KOPT-K1 (cell line): ENCODE measurements at regions not wholly inside any gene's neighbourhood (a gene's known extent, or its start where the extent isn't known, plus 50 kb on each side); places are given as distances from the start of the nearest gene placed in this dataset.

Experiments used
- H3K27ac ChIP-seq: fragments of 200-600 bp; sonication (generic); 2 replicates; pipeline ENCODE4 v1.5.1; 2016; ENCODE audit warnings: antibody characterized with exemption, mild to moderate bottlenecking, low read depth, low read length; ENCODE audit not compliant: poor library complexity, severe bottlenecking
- H3K36me3 ChIP-seq: fragments of 200-600 bp; sonication (generic); 2 replicates; pipeline ENCODE4 v1.5.1; 2017; ENCODE audit warnings: antibody characterized with exemption, mild to moderate bottlenecking, low read length, moderate library complexity; ENCODE audit not compliant: insufficient read depth
- H3K9me3 ChIP-seq: fragments of 200-600 bp; sonication (generic); 2 replicates; pipeline ENCODE4 v1.5.1; 2017; ENCODE audit warnings: antibody characterized with exemption, low read length, mild to moderate bottlenecking; ENCODE audit not compliant: insufficient read depth, poor library complexity, severe bottlenecking

DNA sequence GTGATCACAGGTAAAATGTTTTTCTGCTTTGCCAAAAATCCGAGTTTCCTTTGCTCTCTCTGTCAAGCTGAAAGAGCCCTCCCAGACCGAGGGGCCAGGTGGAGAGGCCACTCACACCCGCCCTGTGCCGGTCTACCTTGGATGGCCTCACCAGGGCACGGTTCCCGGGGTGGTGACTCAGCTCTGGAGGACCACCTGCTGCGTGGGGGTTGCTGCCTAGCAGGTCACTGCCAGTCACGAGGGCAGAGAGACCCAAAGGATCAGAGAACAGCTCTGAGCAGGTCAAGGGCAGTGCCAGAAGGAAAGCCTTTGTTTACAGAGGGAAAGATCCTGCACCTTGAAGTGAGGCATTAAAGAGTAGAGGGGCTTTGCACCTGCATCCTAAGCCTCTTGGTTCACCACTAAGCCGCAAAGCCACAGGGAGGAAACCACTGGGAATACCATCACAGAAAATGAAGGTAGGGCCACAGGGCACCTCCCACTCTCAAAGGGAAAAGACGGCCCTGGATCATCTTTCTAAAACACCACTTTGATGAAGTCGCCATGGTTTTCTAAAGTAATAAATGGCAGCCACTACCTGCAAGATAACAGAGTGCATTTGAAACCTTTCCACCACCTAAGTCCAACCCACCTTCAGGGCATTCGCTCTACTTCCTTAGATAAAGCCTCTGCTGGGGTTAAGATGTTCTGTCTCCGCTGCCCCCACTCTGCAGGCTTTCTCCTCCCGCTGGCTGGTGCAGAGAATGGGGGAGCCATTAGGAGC, 160.3 kb upstream of the KLF14 start:
- no peak overlapping the region for H3K27ac ChIP-seq
- H3K9me3 ChIP-seq = no peaks in the 10 kb centered on the region
- H3K36me3 ChIP-seq = peaks cover 45% of the 10 kb centered on the region; the same call in 1 of the 2 replicates

DNA sequence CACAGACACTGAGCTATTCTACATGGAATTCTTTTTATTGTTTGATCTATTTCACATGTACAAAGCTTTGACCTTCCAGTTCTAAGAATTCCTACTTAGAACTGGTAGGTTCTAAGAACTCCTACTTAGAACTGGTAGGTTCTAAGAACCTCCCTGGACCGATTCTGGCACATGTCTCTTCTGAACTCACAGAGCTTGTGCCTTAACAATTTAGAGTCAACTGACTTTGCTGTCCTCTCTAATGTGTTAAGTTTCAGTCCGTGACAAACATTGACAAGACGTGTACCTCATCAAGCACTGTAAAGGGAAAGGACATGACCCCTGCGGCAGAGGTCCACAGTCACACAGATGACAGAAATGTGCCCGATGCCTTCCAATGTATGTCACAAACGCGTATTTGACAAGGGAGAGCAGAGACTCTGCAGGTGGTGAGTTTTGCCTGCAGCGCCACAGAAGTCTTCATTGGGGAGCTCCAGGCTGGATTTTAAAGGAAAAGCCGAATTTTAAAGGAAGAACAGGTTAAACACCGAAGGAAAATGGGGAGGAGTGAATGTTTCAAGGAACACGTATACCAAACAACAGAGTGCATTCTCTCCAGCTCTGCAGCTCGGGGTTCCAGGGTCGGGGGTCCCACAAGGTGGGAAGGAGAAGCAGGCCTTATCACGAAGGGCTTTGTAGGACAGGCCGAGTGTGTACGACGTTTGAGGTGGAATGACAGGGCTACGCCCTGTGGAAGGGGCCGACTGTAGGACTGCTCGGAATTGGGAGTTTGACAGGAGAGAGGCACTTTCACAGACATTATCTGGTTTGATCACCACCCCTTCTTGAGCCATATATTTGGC, 161.1 kb upstream of the KLF14 start:
- Histone ChIP-seq H3K9me3 (no peaks in the 10 kb centered on the region), H3K36me3 (peaks cover 45% of the 10 kb centered on the region; the same call in 1 of the 2 replicates), H3K27ac (no peak overlapping the region)

DNA sequence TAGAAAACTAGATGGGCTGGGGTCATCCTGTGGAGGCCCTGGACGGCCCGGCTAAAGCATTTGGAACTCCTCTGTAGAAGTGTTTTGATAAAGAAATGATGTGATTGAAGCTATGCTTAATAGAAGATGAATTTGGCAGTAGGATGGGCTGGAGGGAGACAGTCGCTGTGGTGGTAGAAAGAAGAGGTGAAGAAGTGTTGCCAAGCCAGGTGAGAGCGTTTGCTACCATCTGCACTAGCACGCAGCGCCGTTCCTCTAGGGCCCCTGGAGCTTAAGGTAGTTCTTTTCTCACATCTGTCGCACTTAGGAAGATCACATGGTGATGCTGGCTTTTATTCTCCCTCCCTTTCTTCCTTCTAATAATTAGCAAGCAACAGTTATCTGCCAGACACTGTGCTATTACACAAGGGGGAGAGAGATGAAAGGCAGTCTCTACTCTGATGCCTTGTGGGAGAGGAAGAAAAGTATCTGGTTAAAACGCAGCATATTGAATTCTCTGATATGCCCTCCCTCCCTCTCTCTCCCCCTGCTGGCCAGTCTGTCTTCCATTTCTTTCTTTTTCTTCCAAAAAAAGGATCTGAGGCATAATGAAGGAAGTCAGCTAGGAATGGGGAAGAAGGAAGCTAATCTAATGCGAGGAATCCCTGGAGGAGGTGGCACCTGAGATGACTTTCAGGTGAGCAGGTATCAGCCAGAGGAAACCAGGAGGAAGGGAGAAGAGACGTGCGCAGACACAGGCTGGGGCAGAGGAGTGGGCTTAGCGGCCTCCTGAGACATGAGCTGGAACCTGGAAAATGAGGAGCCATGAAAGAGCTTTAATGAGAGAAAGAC, 162.3 kb upstream of the KLF14 start:
- peaks cover 40% of the 10 kb centered on the region; the same call in 1 of the 2 replicates for H3K36me3 ChIP-seq
- H3K27ac ChIP-seq = no peak overlapping the region
- no peaks in the 10 kb centered on the region for H3K9me3 ChIP-seq

DNA sequence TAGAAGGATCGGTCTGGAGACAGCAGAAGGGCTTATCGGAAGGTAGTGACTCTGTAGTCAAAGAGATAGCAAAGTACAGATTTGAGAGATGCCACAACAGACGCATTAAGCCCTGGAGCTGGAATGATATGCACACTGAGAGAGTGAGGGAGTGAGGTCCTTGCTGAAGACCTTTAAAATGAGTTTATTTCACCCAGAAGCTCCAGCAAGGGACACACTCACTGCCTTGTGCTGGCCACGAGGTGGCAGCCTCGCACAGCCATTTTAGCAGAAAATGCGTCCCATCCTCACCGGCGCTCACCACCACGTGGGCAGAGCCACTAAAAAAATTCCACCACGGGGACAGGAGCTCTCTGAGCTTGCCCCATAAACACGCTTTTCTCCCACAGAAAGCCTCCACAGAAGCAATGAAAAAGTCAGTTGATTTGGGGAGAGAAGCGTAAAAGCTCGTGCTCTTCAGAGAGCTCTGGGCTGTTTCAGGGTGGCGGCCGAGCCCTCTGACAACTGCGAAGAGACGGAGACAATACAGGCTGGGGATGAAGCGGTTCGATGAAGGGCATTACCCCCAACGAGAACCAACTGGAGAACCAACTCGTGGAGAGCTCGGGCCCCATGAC, 163.0 kb upstream of the KLF14 start:
- no peaks in the 10 kb centered on the region for H3K9me3 ChIP-seq
- H3K36me3 ChIP-seq = peaks cover 43% of the 10 kb centered on the region; the same call in 1 of the 2 replicates
- no peak overlapping the region for H3K27ac ChIP-seq

DNA sequence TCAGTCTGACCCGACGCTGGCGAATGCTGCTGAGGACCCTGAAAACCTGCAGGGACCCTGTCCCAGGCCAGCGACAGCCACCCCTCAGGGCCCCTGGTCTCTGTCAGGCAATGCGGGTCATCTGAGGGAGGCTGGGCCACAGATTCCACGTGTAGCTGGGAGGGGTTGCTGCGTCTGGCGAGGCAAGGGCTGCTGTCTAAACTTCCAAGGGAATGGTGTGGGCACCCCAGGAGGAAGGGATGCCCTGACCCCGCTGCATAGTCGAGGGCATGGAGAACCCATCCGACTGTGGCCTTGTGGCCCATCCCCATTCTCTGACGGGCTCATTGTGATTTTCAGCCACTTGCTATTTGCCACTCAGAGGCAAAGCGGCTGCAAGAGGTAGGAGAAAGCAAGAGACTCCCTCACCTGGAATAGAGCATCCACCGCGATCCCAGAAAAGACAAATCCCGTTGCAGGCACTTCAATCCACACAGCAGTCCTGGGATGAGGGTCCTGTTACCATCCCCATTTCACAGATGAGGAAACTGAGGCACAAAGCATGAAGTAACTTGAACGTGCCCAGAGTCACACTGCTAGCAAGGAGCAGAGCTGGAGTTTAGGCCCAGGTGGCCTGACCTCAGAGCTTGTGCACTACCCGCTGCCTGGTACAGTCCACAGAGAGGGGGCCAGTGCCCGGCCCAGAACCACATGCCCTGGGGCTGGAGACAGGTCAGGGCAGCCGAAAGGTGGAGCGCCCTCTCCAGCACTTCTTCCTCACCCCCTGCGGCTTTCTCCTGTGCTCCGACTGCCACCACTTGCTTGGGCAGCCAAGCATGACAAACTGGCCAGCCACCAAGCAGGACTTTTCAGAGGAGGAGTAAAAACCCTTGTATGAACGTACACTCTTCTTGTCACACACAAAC, 163.8 kb upstream of the KLF14 start:
- H3K36me3 ChIP-seq = peaks cover 43% of the 10 kb centered on the region; the same call in 1 of the 2 replicates
- no peak overlapping the region for H3K27ac ChIP-seq
- H3K9me3 ChIP-seq = no peaks in the 10 kb centered on the region

DNA sequence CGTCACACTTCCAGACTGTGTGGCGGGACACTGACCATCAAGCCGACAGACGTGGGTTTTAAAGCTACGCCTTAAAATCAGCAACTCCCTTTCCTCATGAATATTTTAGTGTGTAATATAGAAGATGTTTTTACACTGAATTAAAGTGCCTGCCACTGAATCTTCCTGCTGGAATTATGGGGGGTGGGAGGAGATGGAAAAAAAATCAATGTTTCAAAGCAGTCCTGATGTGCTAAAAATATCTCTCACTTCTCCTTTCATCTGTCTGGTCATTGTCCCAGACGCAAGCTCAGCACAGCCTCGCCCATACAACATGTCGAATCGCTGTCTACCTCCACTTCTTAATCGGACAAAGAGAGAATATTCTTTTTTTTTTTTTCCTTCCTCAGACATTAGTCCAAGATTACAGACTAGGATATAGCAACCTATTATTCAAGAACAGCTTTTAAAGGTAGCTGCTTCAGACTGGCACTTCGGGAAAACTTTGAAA, 165.1 kb upstream of the KLF14 start:
- Histone ChIP-seq H3K36me3 (peaks cover 43% of the 10 kb centered on the region; the same call in 1 of the 2 replicates), H3K9me3 (no peaks in the 10 kb centered on the region), H3K27ac (no peak overlapping the region)

DNA sequence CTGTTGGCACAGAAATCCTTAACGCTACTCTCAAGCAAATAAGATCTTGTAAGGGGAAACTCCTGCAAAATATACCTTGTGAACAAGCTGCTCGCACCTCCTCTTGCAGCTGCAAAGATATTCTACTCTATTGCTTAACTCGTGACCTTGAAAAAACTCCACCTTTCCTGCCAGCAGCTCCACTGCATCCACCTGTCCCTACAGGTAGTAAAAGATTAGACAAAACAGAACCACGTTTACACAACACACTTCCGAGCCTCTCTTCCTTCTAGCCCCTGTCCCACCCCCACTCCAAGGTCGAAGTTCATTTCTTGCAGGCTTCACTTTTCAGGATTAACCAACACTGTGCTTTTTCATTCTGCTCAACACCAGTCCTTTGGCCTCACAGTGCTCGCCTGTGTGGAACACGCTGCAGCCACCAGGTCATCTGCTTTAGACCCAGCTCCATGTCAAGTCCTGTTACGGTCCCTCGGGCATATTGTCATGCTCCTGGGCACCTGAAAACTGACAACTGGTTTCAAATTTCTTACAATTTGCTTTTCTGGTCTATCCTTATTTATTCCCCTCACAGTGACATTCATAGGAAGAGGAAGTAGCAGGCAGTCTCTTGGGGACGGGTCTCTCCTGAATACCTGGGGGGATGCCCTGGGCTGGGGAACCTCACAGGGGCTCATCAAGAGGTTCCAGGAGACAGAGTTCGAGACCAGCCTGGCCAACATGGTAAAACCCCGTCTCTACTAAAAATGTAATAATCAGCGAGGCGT, 165.8 kb upstream of the KLF14 start:
- Histone ChIP-seq H3K27ac (no peak overlapping the region), H3K9me3 (no peaks in the 10 kb centered on the region), H3K36me3 (peaks cover 43% of the 10 kb centered on the region; the same call in 1 of the 2 replicates)

DNA sequence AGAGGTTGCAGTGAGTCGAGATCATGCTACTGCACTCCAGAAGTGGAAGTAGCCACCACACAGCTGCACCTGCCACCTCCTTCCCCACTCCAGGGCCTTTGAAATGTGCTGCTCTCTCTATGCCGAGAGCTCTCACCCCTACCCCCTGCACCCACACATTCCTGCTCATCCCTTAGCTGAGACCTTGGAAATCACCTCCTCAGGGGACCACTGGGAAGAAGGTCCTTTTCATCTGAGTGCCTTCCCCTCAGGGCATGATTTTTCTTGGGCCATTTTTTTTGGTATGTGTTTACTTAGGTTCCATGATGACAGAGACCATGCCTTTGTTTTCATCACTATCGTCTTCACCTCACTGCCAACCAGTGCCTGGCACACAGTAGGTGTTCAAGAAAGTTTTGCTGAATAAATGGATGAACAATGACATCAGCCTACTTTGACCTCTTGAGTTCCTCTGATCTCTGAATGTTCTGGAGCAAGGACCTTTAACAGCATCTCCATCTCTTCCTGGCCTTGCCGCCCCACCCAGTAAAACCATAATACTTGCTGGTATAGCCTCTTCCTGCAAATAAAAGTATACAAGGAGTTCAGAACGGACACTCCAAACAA, 166.6 kb upstream of the KLF14 start:
- Histone ChIP-seq H3K9me3 (no peaks in the 10 kb centered on the region), H3K27ac (no peak overlapping the region), H3K36me3 (peaks cover 36% of the 10 kb centered on the region; the same call in 1 of the 2 replicates)

DNA sequence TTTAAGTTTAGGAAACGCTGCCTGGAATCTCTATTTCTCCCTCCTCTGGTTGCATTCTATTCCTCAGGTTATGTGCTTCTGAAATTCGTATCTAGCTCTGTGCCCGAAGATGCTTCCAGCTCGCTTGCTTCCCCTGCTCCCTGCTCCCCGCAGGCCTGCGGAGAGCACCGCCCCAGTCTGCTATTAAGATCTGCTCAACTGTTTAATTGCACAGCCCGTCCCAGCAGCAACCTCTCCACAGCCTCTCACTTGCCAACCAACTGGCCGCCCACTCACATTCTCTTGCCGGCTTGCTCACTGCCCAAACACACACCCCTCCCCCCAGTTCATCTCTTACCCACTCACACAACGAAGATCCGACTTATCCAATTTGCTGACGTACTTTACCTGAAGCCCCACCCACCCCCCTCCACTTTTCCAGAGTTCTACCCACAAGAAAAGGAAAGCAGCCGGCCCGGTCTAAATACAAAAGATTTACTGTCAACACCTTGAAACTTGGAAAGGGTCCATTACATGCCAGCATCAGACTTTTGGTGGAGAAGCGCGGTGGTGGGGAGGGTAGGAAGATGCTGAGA, 167.3 kb upstream of the KLF14 start:
- Histone ChIP-seq H3K36me3 (peaks cover 29% of the 10 kb centered on the region; the same call in 1 of the 2 replicates), H3K9me3 (no peaks in the 10 kb centered on the region), H3K27ac (no peak overlapping the region)

DNA sequence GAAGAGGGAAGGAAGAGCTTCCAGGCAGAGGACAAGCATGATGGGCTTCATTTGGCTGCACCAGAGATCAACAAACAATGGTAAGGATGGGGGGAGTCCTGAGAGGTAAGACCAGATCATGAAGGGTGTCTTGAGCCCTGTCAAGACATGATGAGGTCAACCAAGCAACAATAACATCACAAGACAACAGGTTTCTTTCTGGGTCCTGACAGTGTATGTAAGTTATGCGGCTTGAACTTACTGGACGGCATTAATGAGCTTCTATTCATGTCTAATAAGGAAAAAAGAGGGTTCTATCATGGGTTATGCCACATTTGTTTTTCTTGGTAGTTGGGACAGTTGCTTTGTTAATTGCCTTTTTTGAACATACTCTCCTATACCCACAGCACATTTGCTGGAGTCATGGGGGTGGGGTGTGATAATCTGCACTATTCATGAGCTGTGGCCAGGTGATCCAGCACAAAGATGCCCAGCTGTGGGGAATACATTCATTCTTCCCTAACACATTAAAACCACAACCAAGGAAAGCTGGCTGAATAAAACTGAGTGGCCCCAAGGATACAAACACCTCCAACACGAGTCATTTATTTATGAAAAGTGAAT, 168.8 kb upstream of the KLF14 start:
- H3K9me3 ChIP-seq = no peaks in the 10 kb centered on the region
- H3K27ac ChIP-seq = no peak overlapping the region
- peaks cover 20% of the 10 kb centered on the region; the same call in 1 of the 2 replicates for H3K36me3 ChIP-seq

DNA sequence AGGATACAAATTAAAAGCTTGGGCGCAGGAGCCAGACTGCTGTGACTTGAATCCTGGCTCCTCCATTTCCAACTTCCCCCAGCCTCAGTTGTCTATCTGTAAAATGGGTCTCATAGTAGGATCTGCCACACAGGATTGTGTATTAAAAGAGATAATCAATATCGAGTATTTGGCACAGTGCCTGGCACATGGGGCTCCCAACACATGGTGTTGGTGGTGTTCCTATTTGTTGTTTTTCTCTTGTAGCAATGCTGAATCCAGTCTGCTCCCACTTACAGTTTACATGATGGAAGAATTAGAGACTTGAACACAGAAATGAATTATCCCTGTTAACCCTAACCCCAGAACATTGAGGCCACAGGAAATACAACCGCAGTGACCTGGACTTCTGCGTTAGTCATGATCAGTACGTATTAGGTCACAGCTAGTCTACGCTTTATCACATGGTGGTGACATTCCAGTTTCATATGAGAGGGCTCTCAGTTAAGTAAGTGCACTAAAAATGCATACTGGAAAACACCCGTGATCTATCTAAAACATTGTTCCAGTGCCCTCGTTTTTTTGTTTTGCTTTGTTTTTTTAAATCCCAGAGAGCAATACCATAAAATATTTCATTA, 169.5 kb upstream of the KLF14 start:
- H3K9me3 ChIP-seq = no peaks in the 10 kb centered on the region
- no peak overlapping the region for H3K27ac ChIP-seq
- peaks cover 19% of the 10 kb centered on the region; the same call in 1 of the 2 replicates for H3K36me3 ChIP-seq
